GM12878 (cell line): ENCODE measurements at regions not wholly inside any gene's neighbourhood (a gene's known extent, or its start where the extent isn't known, plus 50 kb on each side); places are given as distances from the start of the nearest gene placed in this dataset.

Experiments used
- ATAC-seq: fragments of 200-7000 bp; cut with Tn5 transposase; 3 replicates; pipeline ENCODE4 v1.9.1; 2020; ENCODE audit warnings: mild to moderate bottlenecking, moderate library complexity
- BruUV-seq: library from RNA; stranded (reverse); fragments of 400-500 nt; replicated peaks from 2 replicates; lab custom pipeline; 2021; lab: Mats Ljungman, UMichigan
- CTCF ChIA-PET: fragments of 300-600 bp; sonication (Branson Sonifier 250); formaldehyde crosslinking; extraction: SDS; loops from one replicate; lab custom pipeline; 2021; ENCODE audit warnings: inconsistent platforms; lab: Yijun Ruan, JAX
- POLR2A ChIA-PET: fragments of 350-600 bp; formaldehyde crosslinking; extraction: SDS; loops from one replicate; lab custom pipeline; 2021; ENCODE audit warnings: inconsistent platforms; lab: Charles Lee
- RAD21 ChIA-PET: fragments of 300-600 bp; sonication (Branson Sonifier 250); formaldehyde crosslinking; loops from one replicate; lab custom pipeline; 2023; ENCODE audit warnings: antibody characterized with exemption; ENCODE audit not compliant: unreplicated experiment; lab: Charles Lee
- SMC1A ChIA-PET: fragments of 300-600 bp; sonication (Branson Sonifier 250); formaldehyde crosslinking; loops from one replicate; lab custom pipeline; 2023; ENCODE audit not compliant: unreplicated experiment, uncharacterized antibody; lab: Charles Lee
- DNase-seq: peaks from one replicate; pipeline ENCODE4 v3.0.0-alpha.2; 2011; ENCODE audit warnings: low read depth, low spot score
- FAIRE-seq: peaks from 3 replicates; lab custom pipeline; 2011; peaks lifted over from hg19 to GRCh38; lab: Jason Lieb, UNC
- H2AFZ ChIP-seq: 2 replicates; pipeline ENCODE4 v1.6.0; 2011; ENCODE audit warnings: low read depth, low read length, control low read depth; ENCODE audit not compliant: control insufficient read depth
- H3K27ac ChIP-seq: 2 replicates; pipeline ENCODE4 v1.5.1; 2011; ENCODE audit warnings: control low read depth; ENCODE audit not compliant: control insufficient read depth, insufficient read depth
- H3K27me3 ChIP-seq, 2 experiments: replicated peaks in 1 of 2; 2 replicates each; pipeline versions ENCODE4 v1.6.0 to v1.6.1; 2011; ENCODE audit warnings: low read length in 1 of 2; ENCODE audit not compliant: control insufficient read depth in 2 of 2, insufficient read depth in 2 of 2
- H3K36me3 ChIP-seq, 2 experiments: 2 replicates each; pipeline ENCODE4 v1.5.1; 2011; ENCODE audit warnings: low read length in 1 of 2; ENCODE audit not compliant: control insufficient read depth in 2 of 2, insufficient read depth in 2 of 2
- H3K4me1 ChIP-seq: 2 replicates; pipeline ENCODE4 v1.6.1; 2011; ENCODE audit warnings: mild to moderate bottlenecking, low read length, moderate library complexity, mixed read lengths; ENCODE audit not compliant: control insufficient read depth, insufficient read depth
- H3K4me2 ChIP-seq: 2 replicates; pipeline ENCODE4 v1.6.0; 2011; ENCODE audit warnings: control low read depth; ENCODE audit not compliant: control insufficient read depth, insufficient read depth
- H3K4me3 ChIP-seq: fragments of 200-600 bp; sonication (generic); 2 replicates; pipeline ENCODE4 v1.5.1; 2016
- H3K79me2 ChIP-seq: 2 replicates; pipeline ENCODE4 v1.6.0; 2011; ENCODE audit warnings: low read length; ENCODE audit not compliant: control insufficient read depth, insufficient read depth
- H3K9ac ChIP-seq: 2 replicates; pipeline ENCODE4 v1.8.0; 2011; ENCODE audit warnings: low read length, control low read depth, mixed read lengths; ENCODE audit not compliant: control insufficient read depth, insufficient read depth
- H3K9me3 ChIP-seq: replicated peaks from 3 replicates; pipeline ENCODE4 v1.5.1; 2011; ENCODE audit warnings: mild to moderate bottlenecking, low read length; ENCODE audit not compliant: control insufficient read depth, insufficient read depth
- H4K20me1 ChIP-seq: 2 replicates; pipeline ENCODE4 v1.6.0; 2011; ENCODE audit not compliant: control insufficient read depth, insufficient read depth
- BRCA1 ChIP-seq: IDR thresholded peaks from 2 replicates; pipeline ENCODE4 v1.6.1; 2011; ENCODE audit warnings: low read depth, low read length, improper control_type of control experiment
- CHD1 ChIP-seq: IDR thresholded peaks from 2 replicates; pipeline ENCODE4 v1.6.1; 2012; ENCODE audit warnings: low read depth, low read length, improper control_type of control experiment
- NRF1 ChIP-seq: conservative IDR thresholded peaks from 2 replicates; pipeline ENCODE4 v1.6.1; 2011; ENCODE audit warnings: mild to moderate bottlenecking, low read depth, low read length, improper control_type of control experiment
- RELA ChIP-seq: fragments of 450-650 bp; IDR thresholded peaks from 2 replicates; pipeline ENCODE4 v1.8.0; 2014; ENCODE audit warnings: borderline replicate concordance; ENCODE audit not compliant: partially characterized antibody
- ZBTB4 ChIP-seq: fragments of 450-650 bp; formaldehyde crosslinking; IDR thresholded peaks from 2 replicates; pipeline ENCODE4 v1.4.0; 2022; ENCODE audit warnings: mild to moderate bottlenecking, moderate library complexity
- ZNF207 ChIP-seq: fragments of 450-650 bp; IDR thresholded peaks from 2 replicates; pipeline ENCODE4 v1.6.1; 2014; ENCODE audit warnings: antibody characterized with exemption, mild to moderate bottlenecking, borderline replicate concordance
- ZNF274 ChIP-seq: IDR thresholded peaks from one replicate; pipeline ENCODE4 v1.8.0; 2011; ENCODE audit not compliant: insufficient read length, insufficient read depth
- ZNF384 ChIP-seq: IDR thresholded peaks from 2 replicates; pipeline ENCODE4 v1.6.1; 2012; ENCODE audit warnings: low read depth, mild to moderate bottlenecking, low read length, improper control_type of control experiment, borderline replicate concordance
- WGBS: methylation state at CpG from one replicate; pipeline ENCODE4 v1.1.6; 2016; ENCODE audit warnings: low lambda C conversion rate; ENCODE audit not compliant: insufficient replicate concordance, insufficient coverage; ENCODE audit errors: missing lambda C conversion rate; 5-methylcytosine and 5-hydroxymethylcytosine counted together
- in situ Hi-C: fragments of 300-500 bp; cut with MboI; formaldehyde crosslinking; loops from 9 replicates; pipeline ENCODE4 v1.14.3; 2018; ENCODE audit warnings: mixed read lengths
- intact Hi-C: fragments of 100-400 bp; cut with micrococcal nuclease; formaldehyde crosslinking; loops from one replicate; pipeline ENCODE4 v1.14.2; 2022; ENCODE audit not compliant: unreplicated experiment
- TF ChIP-seq, protein P1 (sequence below), 3 experiments: IDR thresholded peaks in 2 of 3; conservative IDR thresholded peaks in 1 of 3; 2 replicates each; pipeline ENCODE4 v1.5.1; 2011; ENCODE audit warnings: low read depth in 3 of 3, low read length in 3 of 3, mild to moderate bottlenecking in 3 of 3, control low read depth in 2 of 3, moderate library complexity in 2 of 3, inconsistent platforms in 1 of 3, mixed read lengths in 1 of 3; ENCODE audit not compliant: control insufficient read depth in 2 of 3, insufficient read depth in 1 of 3; ENCODE audit errors: extremely low read depth in 1 of 3

DNA sequence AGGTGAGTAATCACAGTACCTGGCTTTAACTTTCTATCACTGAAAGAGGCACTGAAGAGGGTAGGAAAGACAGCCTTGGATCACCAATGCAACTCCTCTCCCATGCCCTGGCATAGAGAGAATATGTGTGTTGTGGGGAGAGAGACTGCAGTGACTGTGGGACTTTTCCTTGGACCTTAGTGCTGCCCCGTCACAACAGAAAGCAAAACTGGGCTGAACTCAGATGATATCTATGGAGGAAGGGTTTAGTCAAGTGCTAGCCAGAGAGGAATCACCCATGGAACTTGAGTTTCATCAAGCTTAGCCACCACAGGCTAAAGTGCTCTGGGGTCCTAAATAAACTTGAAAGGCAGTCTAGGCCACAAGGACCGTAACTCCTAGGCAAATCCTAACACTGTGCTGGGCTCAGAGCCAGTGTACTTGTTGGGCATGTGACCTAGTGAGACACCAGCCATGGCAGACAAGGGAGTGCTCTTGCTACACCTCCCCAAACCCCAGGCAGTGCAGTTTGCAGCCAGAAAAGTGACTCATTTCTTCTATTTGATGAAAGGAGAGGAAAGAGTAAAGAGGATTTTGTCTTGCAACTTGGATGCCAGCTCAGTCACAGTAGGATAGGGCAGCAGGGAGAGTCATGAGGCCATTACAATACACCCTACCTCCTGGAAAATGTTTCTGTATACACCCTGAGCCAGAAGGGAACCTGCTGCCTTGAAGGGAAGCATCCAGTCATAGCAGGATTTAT lies 105.8 kb upstream of the SPOPL start:
- no peak for FAIRE-seq
- DNase-seq = no peak
- intact Hi-C loops (no loop called here), in situ Hi-C loops (no loop called here)
- no peak; the same call in 2 of the 3 replicates for ATAC-seq
- Histone ChIP-seq H4K20me1 (no peaks in the 10 kb centered on the region), H3K4me3 (no peak overlapping the region), H3K4me2 (no peak overlapping the region), H3K4me1 (no peaks in the 10 kb centered on the region), H3K9me3 (no peaks in the 10 kb centered on the region), H3K27me3 (no peaks in the 10 kb centered on the region), H3K79me2 (no peaks in the 10 kb centered on the region), H2AFZ (no peak overlapping the region), H3K9ac (no peak overlapping the region)
- ChIA-PET POLR2A (no interaction called here), RAD21 (no interaction called here), CTCF (no interaction called here)
- no TSS peak for BruUV-seq
- no peak for TF ChIP-seq CHD1
- no peak for TF ChIP-seq ZNF274
- no peak for TF ChIP-seq ZNF384
- TF ChIP-seq BRCA1 = no peak
- no peak for TF ChIP-seq NRF1
- TF ChIP-seq, protein P1, sequence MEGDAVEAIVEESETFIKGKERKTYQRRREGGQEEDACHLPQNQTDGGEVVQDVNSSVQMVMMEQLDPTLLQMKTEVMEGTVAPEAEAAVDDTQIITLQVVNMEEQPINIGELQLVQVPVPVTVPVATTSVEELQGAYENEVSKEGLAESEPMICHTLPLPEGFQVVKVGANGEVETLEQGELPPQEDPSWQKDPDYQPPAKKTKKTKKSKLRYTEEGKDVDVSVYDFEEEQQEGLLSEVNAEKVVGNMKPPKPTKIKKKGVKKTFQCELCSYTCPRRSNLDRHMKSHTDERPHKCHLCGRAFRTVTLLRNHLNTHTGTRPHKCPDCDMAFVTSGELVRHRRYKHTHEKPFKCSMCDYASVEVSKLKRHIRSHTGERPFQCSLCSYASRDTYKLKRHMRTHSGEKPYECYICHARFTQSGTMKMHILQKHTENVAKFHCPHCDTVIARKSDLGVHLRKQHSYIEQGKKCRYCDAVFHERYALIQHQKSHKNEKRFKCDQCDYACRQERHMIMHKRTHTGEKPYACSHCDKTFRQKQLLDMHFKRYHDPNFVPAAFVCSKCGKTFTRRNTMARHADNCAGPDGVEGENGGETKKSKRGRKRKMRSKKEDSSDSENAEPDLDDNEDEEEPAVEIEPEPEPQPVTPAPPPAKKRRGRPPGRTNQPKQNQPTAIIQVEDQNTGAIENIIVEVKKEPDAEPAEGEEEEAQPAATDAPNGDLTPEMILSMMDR (IDR thresholded peaks at IDR 0.05 in 2 of 3, conservative IDR thresholded peaks at IDR 0.05 in 1 of 3; ENCODE audit: control insufficient read depth in 2 of 3, extremely low read depth in 1 of 3, insufficient read depth in 1 of 3, low read depth in 3 of 3, low read length in 3 of 3) = no peak
- no peak for TF ChIP-seq RELA
- no peak for TF ChIP-seq ZBTB4 (CRISPR knock-in tag)
- TF ChIP-seq ZNF207 = no peak
- TF ChIP-seq, all 136 proteins: peak for 0
- 96% methylated on average over 2 of the region's 2 CpGs for WGBS
- SMC1A ChIA-PET = no interaction called here
- no peak overlapping the region for H3K27ac ChIP-seq
- H3K36me3 ChIP-seq = no peaks in the 10 kb centered on the region
